H9 (cell line): ENCODE measurements at regions not wholly inside any gene's neighbourhood (a gene's known extent, or its start where the extent isn't known, plus 50 kb on each side); places are given as distances from the start of the nearest gene placed in this dataset.

Source experiments
- DNase-seq: peaks from one replicate; pipeline ENCODE4 v3.0.0-alpha.2; 2017
- H2AFZ ChIP-seq: one replicate; pipeline ENCODE4 v1.6.1; 2013; ENCODE audit warnings: mild to moderate bottlenecking, low read length, control low read depth, moderate library complexity
- H2AK5ac ChIP-seq: 2 replicates; pipeline ENCODE4 v1.6.1; 2013; ENCODE audit warnings: low read length, control low read depth, mixed read lengths; ENCODE audit not compliant: insufficient read length
- H2BK120ac ChIP-seq: one replicate; pipeline ENCODE4 v1.6.1; 2013; ENCODE audit warnings: low read depth, mild to moderate bottlenecking, low read length, control low read depth, inconsistent platforms; ENCODE audit not compliant: poor library complexity, severe bottlenecking
- H2BK12ac ChIP-seq: 2 replicates; pipeline ENCODE4 v1.6.1; 2013; ENCODE audit warnings: low read length, control low read depth, mixed read lengths, low read depth; ENCODE audit not compliant: insufficient read length
- H2BK15ac ChIP-seq: 2 replicates; pipeline ENCODE4 v1.6.1; 2013; ENCODE audit warnings: low read depth, low read length, control low read depth
- H2BK20ac ChIP-seq: one replicate; pipeline ENCODE4 v1.6.1; 2013; ENCODE audit warnings: low read depth, mild to moderate bottlenecking, low read length, control low read depth, inconsistent platforms; ENCODE audit not compliant: poor library complexity, severe bottlenecking
- H2BK5ac ChIP-seq: 2 replicates; pipeline ENCODE4 v1.6.1; 2013; ENCODE audit warnings: low read length, control low read depth, mixed read lengths; ENCODE audit not compliant: insufficient read length
- H3K14ac ChIP-seq: 2 replicates; pipeline ENCODE4 v1.6.1; 2013; ENCODE audit warnings: low read length, control low read depth; ENCODE audit not compliant: insufficient read depth
- H3K18ac ChIP-seq: 2 replicates; pipeline ENCODE4 v1.6.1; 2013; ENCODE audit warnings: low read depth, mild to moderate bottlenecking, mixed read lengths, low read length, control low read depth; ENCODE audit not compliant: insufficient read length
- H3K23ac ChIP-seq: 2 replicates; pipeline ENCODE4 v1.6.1; 2013; ENCODE audit warnings: low read length, control low read depth, mixed read lengths, low read depth; ENCODE audit not compliant: insufficient read length
- H3K23me2 ChIP-seq: 2 replicates; pipeline ENCODE4 v1.6.1; 2013; ENCODE audit warnings: low read depth, mild to moderate bottlenecking, mixed read lengths, low read length, control low read depth; ENCODE audit not compliant: insufficient read length, poor library complexity, severe bottlenecking
- H3K27ac ChIP-seq: 2 replicates; pipeline ENCODE4 v1.5.1; 2013; ENCODE audit warnings: low read length, control low read depth, mixed read lengths, low read depth; ENCODE audit not compliant: insufficient read length
- H3K27me3 ChIP-seq: 2 replicates; pipeline ENCODE4 v1.6.1; 2013; ENCODE audit warnings: low read length, control low read depth, inconsistent platforms; ENCODE audit not compliant: insufficient read depth
- H3K4ac ChIP-seq: 2 replicates; pipeline ENCODE4 v1.6.1; 2013; ENCODE audit warnings: low read depth, mild to moderate bottlenecking, control low read depth, inconsistent platforms, low read length, moderate library complexity
- H3K4me1 ChIP-seq: 2 replicates; pipeline ENCODE4 v1.6.1; 2013; ENCODE audit warnings: low read length, control low read depth, inconsistent platforms; ENCODE audit not compliant: insufficient read depth
- H3K4me2 ChIP-seq: 2 replicates; pipeline ENCODE4 v1.6.1; 2013; ENCODE audit warnings: low read length, control low read depth, mixed read lengths; ENCODE audit not compliant: insufficient read length, insufficient read depth
- H3K56ac ChIP-seq: 2 replicates; pipeline ENCODE4 v1.6.1; 2013; ENCODE audit warnings: low read depth, mild to moderate bottlenecking, mixed read lengths, low read length, control low read depth; ENCODE audit not compliant: insufficient read length
- H3K79me1 ChIP-seq: 2 replicates; pipeline ENCODE4 v1.6.1; 2013; ENCODE audit warnings: low read depth, mild to moderate bottlenecking, moderate library complexity, low read length, control low read depth, inconsistent platforms; ENCODE audit not compliant: insufficient read depth, poor library complexity, severe bottlenecking
- H3K79me2 ChIP-seq: 2 replicates; pipeline ENCODE4 v1.6.1; 2013; ENCODE audit warnings: low read length, control low read depth, inconsistent platforms; ENCODE audit not compliant: insufficient read depth
- H3K9ac ChIP-seq: 2 replicates; pipeline ENCODE4 v1.6.1; 2013; ENCODE audit warnings: low read length, control low read depth, mixed read lengths; ENCODE audit not compliant: insufficient read length; ENCODE audit errors: extremely low read depth
- H3K9me3 ChIP-seq: one replicate; pipeline ENCODE4 v1.6.1; 2013; ENCODE audit warnings: low read depth, low read length, inconsistent platforms; ENCODE audit not compliant: control insufficient read depth
- H3T11ph ChIP-seq: one replicate; pipeline ENCODE4 v1.6.1; 2013; ENCODE audit warnings: mild to moderate bottlenecking, low read length, control low read depth, inconsistent platforms
- H4K20me1 ChIP-seq: one replicate; pipeline ENCODE4 v1.6.1; 2013; ENCODE audit not compliant: control insufficient read depth, insufficient read length, insufficient read depth
- H4K5ac ChIP-seq: 2 replicates; pipeline ENCODE4 v1.6.1; 2013; ENCODE audit warnings: low read depth, mild to moderate bottlenecking, mixed read lengths, low read length, control low read depth; ENCODE audit not compliant: insufficient read length
- H4K8ac ChIP-seq: replicated peaks from 2 replicates; pipeline ENCODE4 v1.6.1; 2013; ENCODE audit warnings: low read length, control low read depth, mixed read lengths, low read depth; ENCODE audit not compliant: insufficient read length
- H4K91ac ChIP-seq: 2 replicates; pipeline ENCODE4 v1.6.1; 2013; ENCODE audit warnings: low read depth, mild to moderate bottlenecking, moderate library complexity, mixed read lengths, low read length, control low read depth; ENCODE audit not compliant: insufficient read length
- H3K27ac Mint-ChIP-seq, 3 experiments: 2 replicates in 2 of 3; 3 replicates in 1 of 3; pipeline ENCODE4 v1.8.0; 2020 to 2021; ENCODE audit warnings: mixed read lengths in 3 of 3, mild to moderate bottlenecking in 1 of 3, moderate library complexity in 1 of 3
- H3K27me3 Mint-ChIP-seq: 2 replicates; pipeline ENCODE4 v1.8.0; 2021; ENCODE audit warnings: low read depth, mild to moderate bottlenecking, moderate library complexity, mixed read lengths
- H3K36me3 Mint-ChIP-seq, 3 experiments: 2 replicates in 2 of 3; 3 replicates in 1 of 3; pipeline ENCODE4 v1.8.0; 2020 to 2021; ENCODE audit warnings: low read depth in 3 of 3, mixed read lengths in 3 of 3; ENCODE audit not compliant: insufficient read depth in 1 of 3
- H3K4me1 Mint-ChIP-seq, 2 experiments: 2 replicates each; pipeline ENCODE4 v1.8.0; 2020; ENCODE audit warnings: mixed read lengths in 2 of 2
- H3K4me3 Mint-ChIP-seq, 2 experiments: 2 replicates in 1 of 2; 3 replicates in 1 of 2; pipeline ENCODE4 v1.8.0; 2020 to 2021; ENCODE audit warnings: mild to moderate bottlenecking in 2 of 2, mixed read lengths in 2 of 2, moderate library complexity in 1 of 2
- H3K9me3 Mint-ChIP-seq, 2 experiments: 2 replicates in 1 of 2; 3 replicates in 1 of 2; pipeline ENCODE4 v1.8.0; 2020; ENCODE audit warnings: mild to moderate bottlenecking in 2 of 2, mixed read lengths in 2 of 2, moderate library complexity in 1 of 2
- CTCF ChIP-seq: fragments of 200-600 bp; sonication (generic); conservative IDR thresholded peaks from 3 replicates; pipeline ENCODE4 v1.8.0; 2021; ENCODE audit warnings: antibody characterized with exemption, mild to moderate bottlenecking
- WGBS: extraction: QIAGEN DNeasy Blood & Tissue Kit; methylation state at CpG from one replicate; pipeline ENCODE4 v1.1.7; 2013; ENCODE audit warnings: missing lambda C conversion rate, low lambda C conversion rate, mixed read lengths; ENCODE audit not compliant: insufficient read length; ENCODE audit errors: extremely low coverage; 5-methylcytosine and 5-hydroxymethylcytosine counted together

GRCh38 chr17:69724238-69724637 lies 309.7 kb downstream of the MAP2K6 start:
- Histone ChIP-seq H3K79me2 (no peaks in the 10 kb centered on the region), H3K4ac (no peak overlapping the region), H2BK12ac (no peak overlapping the region), H3T11ph (no peak overlapping the region), H3K27me3 (0 out of 2 replicates have a peak, but pooled peaks cover 2% of the 10 kb centered on the region), H3K4me1 (0 out of 2 replicates have a peak, but pooled peaks cover 3% of the 10 kb centered on the region), H4K20me1 (no peaks in the 10 kb centered on the region), H3K9me3 (no peaks in the 10 kb centered on the region), H3K79me1 (no peaks in the 10 kb centered on the region), H2AK5ac (no peak overlapping the region), H4K8ac (no peak overlapping the region), H2BK15ac (no peak overlapping the region), H3K9ac (no peak overlapping the region), H3K23ac (no peak overlapping the region), H3K56ac (no peak overlapping the region), H4K5ac (no peak overlapping the region), H2BK120ac (no peak overlapping the region), H3K23me2 (no peaks in the 10 kb centered on the region), H2AFZ (no peak overlapping the region), H3K14ac (no peak overlapping the region), H3K4me2 (no peak overlapping the region), H2BK20ac (no peak overlapping the region), H4K91ac (no peak overlapping the region), H3K18ac (no peak overlapping the region), H2BK5ac (no peak overlapping the region), H3K27ac (no peak overlapping the region)
- peaks cover 18% of the 10 kb centered on the region for H3K27me3 Mint-ChIP-seq
- H3K4me1 Mint-ChIP-seq = peaks cover 3% of the 10 kb centered on the region in 2 experiments; a peak in 1 of 4 replicates
- H3K27ac Mint-ChIP-seq = no peak overlapping the region
- no peak overlapping the region for H3K4me3 Mint-ChIP-seq
- no peaks in the 10 kb centered on the region for H3K36me3 Mint-ChIP-seq
- no peak for TF ChIP-seq CTCF
- DNase-seq = no peak
- no CpG with 5 or more reads among the region's 1 CpG for WGBS
- H3K9me3 Mint-ChIP-seq = no peaks in the 10 kb centered on the region
